ENCODE measurements at regions not wholly inside any gene's neighbourhood (a gene's known extent, or its start where the extent isn't known, plus 50 kb on each side); places are given as distances from the start of the nearest gene placed in this dataset.

DNA sequence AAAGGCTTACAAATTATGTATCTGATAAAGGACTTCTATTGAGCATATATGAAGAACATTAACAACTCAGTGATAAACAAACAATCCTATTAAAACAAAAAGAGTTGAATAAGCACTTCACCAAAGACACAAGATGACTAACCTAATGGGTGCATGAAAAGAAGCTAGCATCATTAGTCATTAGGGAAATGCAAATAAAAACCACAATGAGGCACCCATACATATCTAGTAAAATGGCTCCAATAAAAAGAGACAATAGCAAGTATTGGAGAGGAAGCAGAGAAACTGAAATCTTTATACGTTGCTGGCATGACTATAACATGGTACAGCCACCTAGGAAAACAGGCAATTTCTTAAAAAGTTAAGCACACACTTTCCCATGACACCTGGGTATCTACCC lies 77.6 kb upstream of the ZMIZ1 start:
- TF ChIP-seq CTCF (IDR thresholded peaks at IDR 0.05 in 2 of 3, conservative IDR thresholded peaks at IDR 0.05 in 1 of 3; ENCODE audit: borderline replicate concordance in 1 of 3, insufficient read depth in 1 of 3, low read depth in 2 of 3, low read length in 2 of 3) (no peak), POLR2A (IDR thresholded peaks at IDR 0.05; ENCODE audit: borderline replicate concordance, extremely low read depth, insufficient read depth, insufficient read length) (no peak), REST (IDR thresholded peaks at IDR 0.05; ENCODE audit: low read depth) (no peak), POLR2AphosphoS5 (IDR thresholded peaks at IDR 0.05; ENCODE audit: low read depth, low read length) (no peak), ZNF274 (IDR thresholded peaks at IDR 0.05; ENCODE audit: low read depth, low read length) (no peak), JUND (IDR thresholded peaks at IDR 0.05) (no peak)

Data from HCT116 (cell line).